ENCODE measurements at regions not wholly inside any gene's neighbourhood (a gene's known extent, or its start where the extent isn't known, plus 50 kb on each side); places are given as distances from the start of the nearest gene placed in this dataset.

GRCh38 chr12:88428350-88428749 lies 151.9 kb downstream of the KITLG start:
- Histone ChIP-seq H3K4me2 (ENCODE audit: insufficient read depth, low read length) (no peak overlapping the region), H3K27ac (ENCODE audit: insufficient read depth, low read depth, low read length) (no peak overlapping the region), H2AFZ (ENCODE audit: low read depth, low read length) (no peak overlapping the region), H3K9me3 (replicated peaks; ENCODE audit: control insufficient read depth, insufficient read depth, low read length) (no peaks in the 10 kb centered on the region), H3K79me2 (ENCODE audit: control insufficient read depth, insufficient read depth, low read length) (no peaks in the 10 kb centered on the region), H3K4me1 (ENCODE audit: control insufficient read depth, extremely low read depth, insufficient read depth, low read length) (no peaks in the 10 kb centered on the region), H3K36me3 (ENCODE audit: control insufficient read depth in 2 of 2, extremely low read depth in 1 of 2, insufficient read depth in 2 of 2, low read length in 2 of 2) (no peaks in the 10 kb centered on the region), H3K9ac (replicated peaks; ENCODE audit: extremely low read depth, insufficient read depth, low read length) (no peak overlapping the region), H4K20me1 (replicated peaks; ENCODE audit: control insufficient read depth, extremely low read depth, insufficient read depth, low read length) (no peaks in the 10 kb centered on the region), H3K27me3 (ENCODE audit: control insufficient read depth in 2 of 2, insufficient read depth in 2 of 2, low read length in 2 of 2) (no peaks in the 10 kb centered on the region), H3K4me3 (replicated peaks in 1 of 3; ENCODE audit: insufficient read depth in 1 of 3, low read depth in 1 of 3, low read length in 3 of 3) (no peak overlapping the region), H3K9me1 (replicated peaks; ENCODE audit: control insufficient read depth, extremely low read depth, insufficient read depth, low read length) (no peaks in the 10 kb centered on the region)
- FAIRE-seq = no peak
- TF ChIP-seq MAX (IDR thresholded peaks at IDR 0.05; ENCODE audit: insufficient read depth, insufficient read length) (no peak), EZH2 (IDR thresholded peaks at IDR 0.05; ENCODE audit: borderline replicate concordance, low read depth, low read length, severe bottlenecking) (no peak), JUN (IDR thresholded peaks at IDR 0.05; ENCODE audit: borderline replicate concordance, insufficient read depth, insufficient read length, low read depth) (no peak), GATA2 (IDR thresholded peaks at IDR 0.05; ENCODE audit: insufficient read depth, insufficient read length, low read depth, low read length) (no peak), MYC (IDR thresholded peaks at IDR 0.05; ENCODE audit: low read depth, low read length) (no peak), POLR2A (IDR thresholded peaks at IDR 0.05; ENCODE audit: low read depth, low read length) (no peak), CTCF (IDR thresholded peaks at IDR 0.05; ENCODE audit: extremely low read depth in 1 of 2, insufficient read depth in 1 of 2, low read depth in 1 of 2, low read length in 2 of 2) (no peak), FOS (IDR thresholded peaks at IDR 0.05; ENCODE audit: borderline replicate concordance, insufficient read depth, low read length) (no peak), POLR2AphosphoS5 (IDR thresholded peaks at IDR 0.05; ENCODE audit: insufficient read depth, low read depth, low read length) (no peak)
- ChIA-PET CTCF (no interaction called here), POLR2A (no interaction called here)
- intact Hi-C loops (cut with micrococcal nuclease) = no loop called here
- dilution Hi-C loops (cut with MboI; ENCODE audit: extremely low pct_ligation_motif_present, low sequenced_read_pairs) = no loop called here
- DNase-seq (ENCODE audit: low read depth, low spot score) = no peak
- BruUV-seq (replicated peaks) = no TSS peak

All from endothelial cell of umbilical vein (primary cell).